ENCODE measurements at regions not wholly inside any gene's neighbourhood (a gene's known extent, or its start where the extent isn't known, plus 50 kb on each side); places are given as distances from the start of the nearest gene placed in this dataset.

- Histone ChIP-seq H3K9ac (ENCODE audit: low read length in 3 of 3) (no peak overlapping the region), H3K4me1 (ENCODE audit: control insufficient read depth in 2 of 3, insufficient read depth in 2 of 3, low read depth in 1 of 3, low read length in 3 of 3) (no peaks in the 10 kb centered on the region), H3K36me3 (ENCODE audit: control insufficient read depth in 2 of 3, insufficient read depth in 3 of 3, low read length in 3 of 3) (no peaks in the 10 kb centered on the region), H3K27me3 (ENCODE audit: control insufficient read depth, insufficient read depth, low read length) (no peaks in the 10 kb centered on the region), H3K4me3 (ENCODE audit: low read length in 3 of 3) (no peak overlapping the region), H3K27ac (ENCODE audit: low read depth in 2 of 2, low read length in 2 of 2) (no peak overlapping the region), H3K9me3 (ENCODE audit: control insufficient read depth in 2 of 3, insufficient read depth in 1 of 3, low read length in 3 of 3) (no peaks in the 10 kb centered on the region)
- FAIRE-seq = no peak
- intact Hi-C loops (cut with DNase I) = no loop called here
- TF ChIP-seq CTCF (IDR thresholded peaks at IDR 0.05; ENCODE audit: borderline replicate concordance, extremely low read depth, insufficient read depth) = no peak
- no peak for DNase-seq
Observed at GRCh38 chr1:221904319-221904718, 162.4 kb upstream of the DUSP10 start.

GRCh38 chr1:221903594-221903993 lies 161.7 kb upstream of the DUSP10 start:
- Histone ChIP-seq H3K9me3 (ENCODE audit: control insufficient read depth in 2 of 3, insufficient read depth in 1 of 3, low read length in 3 of 3) (no peaks in the 10 kb centered on the region), H3K36me3 (ENCODE audit: control insufficient read depth in 2 of 3, insufficient read depth in 3 of 3, low read length in 3 of 3) (no peaks in the 10 kb centered on the region), H3K27ac (ENCODE audit: low read depth in 2 of 2, low read length in 2 of 2) (no peak overlapping the region), H3K4me3 (ENCODE audit: low read length in 3 of 3) (no peak overlapping the region), H3K4me1 (ENCODE audit: control insufficient read depth in 2 of 3, insufficient read depth in 2 of 3, low read depth in 1 of 3, low read length in 3 of 3) (no peaks in the 10 kb centered on the region), H3K27me3 (ENCODE audit: control insufficient read depth, insufficient read depth, low read length) (no peaks in the 10 kb centered on the region), H3K9ac (ENCODE audit: low read length in 3 of 3) (no peak overlapping the region)
- intact Hi-C loops (cut with DNase I) = no loop called here
- no peak for FAIRE-seq
- no peak for DNase-seq
- no peak for TF ChIP-seq CTCF (IDR thresholded peaks at IDR 0.05; ENCODE audit: borderline replicate concordance, extremely low read depth, insufficient read depth)

GRCh38 chr1:221902961-221903360 lies 161.1 kb upstream of the DUSP10 start:
- Histone ChIP-seq H3K27me3 (ENCODE audit: control insufficient read depth, insufficient read depth, low read length) (no peaks in the 10 kb centered on the region), H3K4me3 (ENCODE audit: low read length in 3 of 3) (no peak overlapping the region), H3K4me1 (ENCODE audit: control insufficient read depth in 2 of 3, insufficient read depth in 2 of 3, low read depth in 1 of 3, low read length in 3 of 3) (no peaks in the 10 kb centered on the region), H3K9ac (ENCODE audit: low read length in 3 of 3) (no peak overlapping the region), H3K36me3 (ENCODE audit: control insufficient read depth in 2 of 3, insufficient read depth in 3 of 3, low read length in 3 of 3) (no peaks in the 10 kb centered on the region), H3K9me3 (ENCODE audit: control insufficient read depth in 2 of 3, insufficient read depth in 1 of 3, low read length in 3 of 3) (no peaks in the 10 kb centered on the region), H3K27ac (ENCODE audit: low read depth in 2 of 2, low read length in 2 of 2) (no peak overlapping the region)
- intact Hi-C loops (cut with DNase I) = no loop called here
- no peak for TF ChIP-seq CTCF (IDR thresholded peaks at IDR 0.05; ENCODE audit: borderline replicate concordance, extremely low read depth, insufficient read depth)
- no peak for FAIRE-seq
- no peak for DNase-seq

- no peaks in the 10 kb centered on the region for H3K27me3 ChIP-seq (ENCODE audit: control insufficient read depth, insufficient read depth, low read length)
- no peaks in the 10 kb centered on the region for H3K9me3 ChIP-seq (ENCODE audit: control insufficient read depth in 2 of 3, insufficient read depth in 1 of 3, low read length in 3 of 3)
- H3K4me1 ChIP-seq (ENCODE audit: control insufficient read depth in 2 of 3, insufficient read depth in 2 of 3, low read depth in 1 of 3, low read length in 3 of 3) = no peaks in the 10 kb centered on the region
- H3K27ac ChIP-seq (ENCODE audit: low read depth in 2 of 2, low read length in 2 of 2) = no peak overlapping the region
- TF ChIP-seq CTCF (IDR thresholded peaks at IDR 0.05; ENCODE audit: borderline replicate concordance, extremely low read depth, insufficient read depth) = no peak
- intact Hi-C loops (cut with DNase I) = no loop called here
- no peak for DNase-seq
- H3K9ac ChIP-seq (ENCODE audit: low read length in 3 of 3) = no peak overlapping the region
- no peak for FAIRE-seq
- no peak overlapping the region for H3K4me3 ChIP-seq (ENCODE audit: low read length in 3 of 3)
- H3K36me3 ChIP-seq (ENCODE audit: control insufficient read depth in 2 of 3, insufficient read depth in 3 of 3, low read length in 3 of 3) = no peaks in the 10 kb centered on the region
Observed at GRCh38 chr1:221900678-221901077, 158.8 kb upstream of the DUSP10 start.
